ENCODE measurements at regions not wholly inside any gene's neighbourhood (a gene's known extent, or its start where the extent isn't known, plus 50 kb on each side); places are given as distances from the start of the nearest gene placed in this dataset.
"Not testable (repeated sequence)": the region's sequence is repeated elsewhere in the genome, so short reads cannot be mapped to it uniquely, and the experiment has no call there.

DNA sequence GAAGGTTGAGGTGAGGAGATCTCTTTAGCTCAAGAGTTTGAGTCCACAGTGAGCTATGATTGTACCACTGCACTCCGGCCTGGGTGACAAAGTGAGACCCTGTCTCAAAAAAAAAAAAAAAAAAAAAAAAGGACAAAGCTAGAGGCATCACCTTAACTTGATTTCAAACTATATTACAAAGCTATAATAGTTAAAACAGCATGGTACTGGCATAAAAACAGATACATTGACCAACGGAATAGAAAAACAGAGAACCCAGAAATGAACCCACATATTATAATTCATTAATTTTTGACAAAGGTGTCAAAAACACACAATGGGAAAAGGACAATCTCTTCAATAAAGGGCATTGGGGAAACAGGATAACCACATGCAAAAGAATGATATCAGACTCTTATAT, 50.8 kb upstream of the MBOAT1 start:
- DNase-seq (ENCODE audit: extremely low read depth in 1 of 2, low read depth in 1 of 2), result no peak

DNA sequence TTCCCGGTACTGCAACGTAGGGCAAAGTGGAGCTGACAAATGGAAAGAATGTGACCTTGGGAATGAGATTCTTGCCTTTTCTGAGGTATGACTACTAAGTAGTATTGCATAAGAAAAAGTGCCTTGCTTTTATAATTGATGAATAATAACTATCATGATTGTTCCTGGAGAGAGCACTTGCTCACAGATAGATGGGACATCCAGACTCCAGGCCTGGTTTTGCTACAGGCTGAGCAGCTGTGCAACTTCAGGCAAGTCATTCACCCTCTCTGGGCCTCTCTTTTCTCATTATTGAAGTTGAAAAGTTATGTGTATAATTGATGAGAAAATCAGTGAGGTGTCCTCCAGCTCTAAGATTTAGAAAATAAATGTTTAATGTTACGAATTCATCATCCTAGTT, 53.6 kb upstream of the MBOAT1 start:
- DNase-seq (ENCODE audit: extremely low read depth in 1 of 2, low read depth in 1 of 2), result no peak

DNA sequence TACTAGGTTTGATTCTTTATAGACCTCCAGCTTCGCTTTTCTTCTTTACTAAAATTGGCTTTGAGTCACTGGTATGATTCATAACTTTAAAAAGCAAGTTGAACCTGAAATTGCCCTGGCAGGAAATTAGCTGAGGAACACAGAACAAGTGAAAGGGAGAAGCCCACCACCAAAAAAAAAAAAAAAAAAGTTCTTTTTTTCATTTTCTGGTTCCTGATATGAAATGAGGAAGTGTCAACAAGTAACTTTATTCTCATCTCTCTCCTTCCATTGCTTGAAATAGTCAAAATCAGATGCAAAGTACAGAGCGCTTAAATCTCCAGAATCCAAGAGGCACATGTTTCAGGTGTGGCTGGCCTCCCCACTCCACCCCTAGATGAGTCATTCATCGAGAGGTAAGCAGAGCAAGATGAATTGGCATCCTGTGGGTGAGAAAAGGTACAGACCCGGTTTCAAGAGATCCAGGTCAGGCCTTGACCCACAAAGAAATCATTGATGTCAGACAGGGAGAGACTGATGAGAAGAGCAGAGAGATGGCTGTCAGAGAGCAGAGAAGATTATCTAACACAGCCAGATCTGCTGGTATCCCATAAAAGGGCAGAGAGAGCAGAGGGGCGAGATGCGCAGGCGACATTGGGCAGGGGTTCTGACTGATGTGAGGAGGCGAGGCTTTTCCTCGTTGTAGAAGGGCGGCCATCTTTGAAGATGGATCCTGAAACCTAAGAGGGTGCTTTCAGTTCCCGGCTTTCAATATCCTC, 54.8 kb upstream of the MBOAT1 start:
- DNase-seq (ENCODE audit: extremely low read depth in 1 of 2, low read depth in 1 of 2), result peak in 1 of 2 donors; percentile 11

DNA sequence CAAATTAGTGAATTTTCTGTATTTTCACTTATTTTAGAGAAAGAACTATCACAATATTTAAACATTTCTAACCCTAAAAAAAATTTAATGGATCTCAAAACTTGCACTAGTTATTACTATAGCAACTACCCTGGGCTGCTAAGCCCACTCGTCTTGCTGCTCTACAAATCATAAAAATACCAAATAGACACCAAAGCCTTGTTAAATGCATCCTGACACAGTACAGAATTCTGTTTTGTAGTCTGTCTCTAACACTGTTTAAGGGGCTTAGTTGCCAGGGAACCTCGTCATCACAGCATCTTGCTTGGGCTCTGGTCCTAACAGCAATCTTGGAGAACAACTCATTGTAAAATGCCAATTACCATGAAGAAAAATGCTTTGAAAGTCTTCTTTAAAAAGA, 56.9 kb upstream of the MBOAT1 start:
- DNase-seq (ENCODE audit: extremely low read depth in 1 of 2, low read depth in 1 of 2), result no peak

DNA sequence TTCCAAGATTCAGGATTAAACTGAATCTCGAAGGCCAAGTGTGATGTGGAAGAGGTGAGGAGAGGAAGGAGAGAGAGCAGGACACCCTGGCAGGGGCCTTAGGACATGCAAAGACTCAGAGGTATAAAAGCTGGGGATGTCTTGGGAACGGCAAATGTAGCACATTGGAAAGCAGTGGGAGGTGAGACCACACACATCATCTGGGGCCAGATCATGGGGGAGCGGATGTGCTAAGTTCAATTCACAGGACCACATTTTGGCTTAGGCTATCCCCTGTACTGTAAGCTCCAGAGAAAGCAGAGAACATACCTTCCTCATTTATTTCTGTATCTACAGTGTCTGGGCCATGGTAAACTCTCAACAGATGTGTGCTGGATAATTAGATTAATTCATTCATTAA, 59.5 kb upstream of the MBOAT1 start:
- no peak for DNase-seq (ENCODE audit: extremely low read depth in 1 of 2, low read depth in 1 of 2)

DNA sequence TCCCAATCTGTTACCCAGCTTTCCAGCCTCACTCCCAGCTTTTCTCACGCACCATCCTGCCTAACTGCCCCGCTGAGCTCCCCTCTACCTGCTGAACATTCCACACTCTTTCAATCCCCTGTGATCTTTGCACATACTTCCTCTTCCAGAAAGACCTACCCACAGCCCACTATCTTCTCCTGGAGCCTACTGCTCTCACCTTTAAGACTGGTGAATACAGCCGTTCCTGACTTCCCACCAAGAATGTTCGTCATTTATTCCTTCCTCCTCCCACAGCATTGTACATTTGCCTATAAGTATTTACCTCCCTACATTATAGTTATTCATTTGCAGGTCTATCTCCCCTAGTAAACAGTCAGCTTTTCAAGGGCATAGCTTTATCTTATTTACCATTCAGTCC, 61.9 kb upstream of the MBOAT1 start:
- no peak for DNase-seq (ENCODE audit: extremely low read depth in 1 of 2, low read depth in 1 of 2)

DNA sequence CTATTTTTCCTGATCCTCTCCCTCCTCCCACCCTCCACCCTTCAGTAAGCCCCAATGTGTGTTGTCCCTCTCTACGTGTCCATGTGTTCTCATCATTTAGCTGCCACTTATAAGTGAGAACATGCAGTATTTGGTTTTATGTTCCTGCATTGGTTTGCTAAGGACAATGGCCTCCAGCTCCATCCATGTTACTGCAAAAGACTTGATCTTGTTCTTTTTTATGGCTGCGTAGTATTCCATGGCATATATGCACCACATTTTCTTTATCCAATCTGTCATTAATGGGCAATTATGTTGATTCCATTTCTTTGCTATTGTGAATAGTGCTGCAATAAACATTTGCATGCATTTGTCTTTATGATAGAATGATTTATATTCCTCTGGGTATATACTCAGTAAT, 63.6 kb upstream of the MBOAT1 start:
- DNase-seq (ENCODE audit: extremely low read depth in 1 of 2, low read depth in 1 of 2), result not testable (repeated sequence)

DNA sequence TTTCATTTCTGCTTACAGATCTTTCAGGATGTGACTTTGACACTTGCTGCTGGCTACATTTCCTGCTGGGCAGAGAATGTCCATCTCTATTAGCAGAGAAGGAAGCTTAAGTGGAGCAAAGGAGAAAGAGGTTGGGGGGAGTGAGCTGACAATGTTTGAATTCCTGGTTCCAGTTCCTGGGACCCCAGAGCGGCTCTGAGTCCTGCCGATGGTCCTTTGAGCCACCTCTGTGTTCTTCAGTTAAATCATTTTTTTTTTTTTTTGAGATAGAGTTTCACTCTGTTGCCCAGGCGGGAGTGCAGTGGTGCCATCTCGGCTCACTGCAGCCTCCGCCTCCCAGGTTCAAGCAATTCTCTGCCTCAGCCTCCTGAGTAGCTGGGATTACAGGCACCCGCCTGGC, 65.5 kb upstream of the MBOAT1 start:
- DNase-seq (ENCODE audit: extremely low read depth in 1 of 2, low read depth in 1 of 2), result not testable (repeated sequence)

DNA sequence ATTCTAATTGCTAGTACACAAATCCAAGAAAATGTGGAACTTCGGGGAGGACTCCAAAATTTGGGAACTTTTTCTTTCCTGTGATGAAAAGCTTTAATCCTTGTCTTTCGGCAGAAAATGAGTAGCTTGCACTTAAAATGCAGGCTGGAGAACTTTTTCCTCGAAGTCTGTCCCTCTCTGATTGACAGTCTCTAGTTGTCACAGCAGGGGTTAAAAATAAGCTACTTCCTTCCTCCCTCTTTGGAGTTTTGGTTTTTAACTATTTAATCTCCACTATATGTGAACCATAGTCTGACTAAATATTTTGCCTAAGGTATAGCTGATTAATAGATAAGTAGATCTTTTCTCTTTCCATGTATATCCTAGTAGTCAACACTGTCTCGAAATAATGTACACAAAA, 66.8 kb upstream of the MBOAT1 start:
- DNase-seq (ENCODE audit: extremely low read depth in 1 of 2, low read depth in 1 of 2), result no peak

DNA sequence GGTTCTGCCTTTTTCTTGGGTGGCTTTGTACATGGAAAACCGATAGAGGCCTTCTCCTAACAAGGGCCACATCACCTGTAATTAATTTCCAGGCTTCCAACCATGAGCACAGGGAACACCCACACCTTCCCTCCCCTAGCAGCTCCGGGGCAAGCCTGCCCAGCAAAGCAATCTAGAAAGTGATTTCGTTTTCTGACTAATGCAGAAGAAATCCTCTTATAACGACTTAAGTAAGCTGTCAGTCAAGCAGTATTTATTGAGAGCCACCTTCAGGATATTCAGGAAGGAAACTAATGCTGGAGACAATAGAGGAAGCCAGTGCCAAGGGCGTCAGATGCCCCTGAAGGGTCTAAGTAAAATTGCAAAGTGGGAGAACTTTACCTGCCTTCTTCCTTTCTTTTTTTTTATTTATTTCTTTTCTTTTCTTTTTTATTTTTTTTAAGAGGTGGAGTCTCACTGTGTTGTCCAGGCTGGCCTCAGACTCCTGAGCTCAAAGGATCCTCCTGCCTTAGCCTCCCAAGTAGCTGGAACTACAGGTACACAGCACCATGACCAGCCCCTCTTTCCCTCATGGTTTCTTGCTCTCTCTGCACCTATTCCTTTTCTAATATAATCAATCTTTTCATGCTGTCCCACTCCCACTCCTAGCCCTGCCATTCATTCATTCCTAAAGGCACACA, 67.5 kb upstream of the MBOAT1 start:
- DNase-seq (ENCODE audit: extremely low read depth in 1 of 2, low read depth in 1 of 2), result no peak

DNA sequence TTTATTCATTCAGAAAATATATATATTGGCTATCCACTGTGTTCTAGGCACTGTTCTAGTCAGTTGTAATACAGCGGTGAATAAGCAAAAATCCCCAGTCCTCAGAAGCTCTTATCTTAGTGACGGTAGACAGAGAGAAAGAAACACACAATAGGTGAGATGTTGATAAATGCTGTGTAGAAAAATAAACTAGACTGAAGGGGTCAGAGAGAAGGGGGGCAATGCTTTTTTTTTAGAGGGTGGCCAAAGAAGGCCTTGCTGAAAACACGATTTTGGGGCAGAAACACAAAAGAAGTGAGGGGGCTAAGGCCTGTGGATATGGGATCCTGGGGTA, 68.0 kb upstream of the MBOAT1 start:
- DNase-seq (ENCODE audit: extremely low read depth in 1 of 2, low read depth in 1 of 2), result no peak

DNA sequence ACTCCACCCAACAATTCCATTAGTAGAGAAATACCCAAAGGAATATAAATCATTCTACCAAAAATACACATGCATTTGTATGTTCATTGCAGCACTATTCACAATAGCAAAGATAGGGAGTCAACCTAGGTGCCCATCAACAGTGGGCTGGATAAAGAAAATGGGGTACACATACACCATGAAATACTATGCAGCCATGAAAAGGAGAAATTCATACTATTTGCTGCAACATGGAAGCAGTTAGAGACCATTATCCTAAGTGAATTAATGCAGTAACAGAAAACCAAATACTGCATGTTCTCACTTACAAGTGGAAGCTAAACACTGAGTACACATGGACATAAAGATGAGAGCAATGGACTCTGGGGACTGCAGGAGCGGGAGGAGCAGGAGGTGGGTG, 72.4 kb upstream of the MBOAT1 start:
- DNase-seq (ENCODE audit: extremely low read depth in 1 of 2, low read depth in 1 of 2), result no peak

DNA sequence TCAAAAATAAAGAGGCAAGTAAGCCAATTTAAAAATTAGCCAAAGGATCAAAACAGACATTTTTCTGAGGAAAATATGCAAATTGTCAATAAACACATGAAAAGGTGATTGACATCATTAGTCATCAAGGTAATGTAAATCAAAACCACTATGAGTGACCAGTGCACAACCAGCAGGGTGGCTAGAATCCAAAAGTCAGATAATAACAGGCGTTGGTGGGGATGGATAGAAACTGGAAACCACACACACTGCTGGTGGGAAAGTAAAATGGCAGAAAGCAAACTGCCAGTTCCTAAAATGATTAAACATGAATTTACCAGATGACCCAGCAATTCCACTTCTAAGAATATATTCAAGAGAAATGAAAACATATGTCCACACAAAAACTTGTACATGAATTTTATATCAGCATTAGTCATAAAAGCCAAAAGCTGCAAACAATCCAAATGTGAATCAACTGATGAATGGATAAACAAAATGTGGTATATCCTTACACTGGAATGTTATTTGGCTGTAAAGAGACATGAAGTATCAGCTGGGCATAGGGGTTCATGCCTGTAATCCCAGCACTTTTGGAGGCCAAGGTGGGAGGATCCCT, 74.8 kb upstream of the MBOAT1 start:
- no peak for DNase-seq (ENCODE audit: extremely low read depth in 1 of 2, low read depth in 1 of 2)

DNA sequence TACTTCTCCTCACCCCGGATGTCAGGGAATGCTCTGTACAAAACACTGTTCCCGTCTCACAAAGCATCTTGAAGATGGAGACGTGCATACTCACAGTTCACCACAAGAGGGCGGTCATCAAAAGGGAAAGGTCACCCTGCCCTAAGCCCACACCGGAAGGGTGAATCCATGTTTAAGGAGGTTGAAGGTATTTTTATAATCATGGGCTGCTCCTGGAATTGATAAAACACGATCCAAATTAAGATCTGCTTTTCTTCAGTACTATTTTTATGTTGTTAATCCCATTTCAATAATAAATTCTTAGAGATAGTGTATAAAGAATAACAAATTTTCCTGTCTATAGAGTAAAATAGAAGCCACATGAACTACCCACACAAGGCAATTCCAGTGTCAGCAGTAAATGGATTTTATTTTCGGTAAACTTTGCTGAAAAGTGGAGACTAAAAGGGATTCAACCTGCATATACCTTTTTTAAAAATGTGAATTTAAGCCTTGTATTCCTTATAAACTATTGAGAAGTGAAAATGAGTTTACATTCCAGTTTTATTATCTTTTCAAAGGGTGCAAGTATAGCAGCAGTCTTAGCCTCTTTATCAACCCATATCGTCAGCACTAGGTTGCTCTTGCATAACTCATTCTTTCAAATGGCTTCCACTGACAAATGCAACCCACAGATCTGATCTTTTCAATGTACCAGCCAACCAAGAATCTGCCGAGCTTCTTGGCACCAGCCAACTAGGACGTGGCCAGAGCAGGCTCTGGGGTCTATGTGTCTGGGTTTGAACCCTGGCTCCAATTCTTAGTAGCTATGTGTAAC, 79.7 kb upstream of the MBOAT1 start:
- DNase-seq (ENCODE audit: extremely low read depth in 1 of 2, low read depth in 1 of 2), result peak; percentile 15 to 66

DNA sequence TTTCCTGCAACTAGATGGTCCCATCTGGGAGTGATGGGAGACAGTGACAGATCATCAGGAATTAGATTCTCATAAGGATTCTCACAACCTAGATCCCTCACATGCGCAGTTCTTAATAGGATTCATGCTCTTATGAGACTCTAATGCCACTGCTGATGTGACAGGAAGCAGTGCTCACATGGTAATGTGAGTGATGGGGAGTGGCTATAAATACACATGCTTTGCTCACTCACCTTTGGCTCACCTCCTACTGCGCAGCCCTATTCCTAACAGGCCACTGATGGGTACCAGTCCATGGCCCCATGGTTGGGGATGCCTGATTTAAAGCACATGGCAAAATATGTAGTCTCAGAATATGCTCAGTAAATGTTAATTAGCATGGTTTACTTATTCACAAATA, 80.6 kb upstream of the MBOAT1 start:
- no peak for DNase-seq (ENCODE audit: extremely low read depth in 1 of 2, low read depth in 1 of 2)

DNA sequence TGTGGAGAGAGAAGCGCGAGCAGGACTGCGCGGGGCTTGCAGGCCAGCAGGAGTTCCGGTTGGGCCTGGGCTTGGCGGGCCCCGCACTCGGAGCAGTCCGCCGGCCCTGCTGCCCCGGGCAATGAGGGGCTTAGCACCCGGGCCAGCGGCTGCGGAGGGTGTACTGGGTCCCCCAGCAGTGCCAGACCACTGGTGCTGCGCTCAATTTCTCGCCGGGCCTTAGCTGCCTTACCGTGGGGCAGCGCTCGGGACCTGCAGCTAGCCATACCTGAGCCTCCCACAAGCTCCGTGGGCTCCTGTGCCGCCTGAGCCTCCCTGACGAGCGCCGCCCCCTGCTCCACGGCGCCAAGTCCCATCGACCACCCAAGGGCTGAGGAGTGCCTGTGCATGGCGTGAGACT, 89.0 kb upstream of the MBOAT1 start:
- no peak for DNase-seq (ENCODE audit: extremely low read depth in 1 of 2, low read depth in 1 of 2)

DNA sequence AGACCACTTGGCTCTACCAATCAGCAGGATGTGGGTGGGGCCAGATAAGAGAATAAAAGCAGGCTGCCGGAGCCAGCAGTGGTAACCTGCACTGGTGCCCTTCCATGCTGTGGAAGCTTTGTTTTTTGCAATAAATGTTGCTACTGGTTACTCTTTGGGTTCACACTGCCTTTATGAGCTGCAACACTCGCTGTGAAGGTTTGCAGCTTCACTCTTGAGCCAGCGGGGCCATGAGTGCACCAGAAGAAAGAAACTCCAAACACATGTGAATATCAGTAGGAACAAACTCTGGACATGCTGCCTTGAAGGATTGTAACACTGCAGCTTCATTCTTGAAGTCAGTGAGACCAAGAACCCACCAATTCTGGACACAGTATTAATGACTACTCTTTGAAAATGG, 89.9 kb upstream of the MBOAT1 start:
- no peak for DNase-seq (ENCODE audit: extremely low read depth in 1 of 2, low read depth in 1 of 2)

DNA sequence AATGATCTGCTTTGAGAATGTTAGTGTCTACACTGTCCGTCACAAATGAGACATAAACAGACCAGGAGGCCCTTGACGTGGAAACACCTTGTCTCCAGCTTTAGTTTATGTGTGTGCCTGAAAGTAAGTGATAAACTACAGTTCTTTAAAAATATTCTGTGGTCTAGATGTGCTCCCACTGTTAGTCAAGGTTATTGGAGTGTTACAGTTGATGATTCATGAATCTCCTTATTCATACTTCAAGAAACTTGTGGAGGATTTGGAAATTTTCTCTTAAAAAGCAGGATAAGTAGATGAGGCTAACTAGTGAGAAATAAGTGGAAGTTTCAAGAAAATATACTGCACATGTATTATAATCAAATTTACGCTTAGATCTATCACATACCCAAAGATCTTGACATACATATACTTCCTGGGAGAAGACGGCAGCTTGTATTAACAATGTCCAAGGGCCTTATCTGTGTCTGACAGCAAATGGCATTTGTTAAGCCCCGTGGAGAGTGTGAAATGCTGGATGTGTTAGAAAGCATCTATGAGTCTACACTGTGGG, 90.5 kb upstream of the MBOAT1 start:
- no peak for DNase-seq (ENCODE audit: extremely low read depth in 1 of 2, low read depth in 1 of 2)

DNA sequence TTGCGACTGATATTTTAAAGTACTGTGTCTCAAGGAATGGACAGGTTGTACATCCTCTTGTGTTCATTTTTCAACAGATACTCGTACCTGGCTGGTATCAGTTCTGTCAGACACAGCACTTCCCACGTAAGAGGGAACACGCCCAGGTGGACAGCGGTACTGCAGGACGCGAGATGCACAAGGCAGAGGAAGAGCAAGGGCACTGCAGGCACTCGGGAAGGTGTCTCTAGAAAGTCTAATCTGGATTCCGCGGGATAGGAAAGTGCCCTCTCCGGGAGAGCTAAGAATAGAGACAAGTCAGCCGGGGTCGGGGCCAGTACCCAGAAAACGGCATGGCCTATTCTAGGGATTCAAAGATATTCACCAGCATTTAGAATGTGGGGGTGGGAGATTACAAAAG, 94.2 kb upstream of the MBOAT1 start:
- DNase-seq (ENCODE audit: extremely low read depth in 1 of 2, low read depth in 1 of 2), result no peak

DNA sequence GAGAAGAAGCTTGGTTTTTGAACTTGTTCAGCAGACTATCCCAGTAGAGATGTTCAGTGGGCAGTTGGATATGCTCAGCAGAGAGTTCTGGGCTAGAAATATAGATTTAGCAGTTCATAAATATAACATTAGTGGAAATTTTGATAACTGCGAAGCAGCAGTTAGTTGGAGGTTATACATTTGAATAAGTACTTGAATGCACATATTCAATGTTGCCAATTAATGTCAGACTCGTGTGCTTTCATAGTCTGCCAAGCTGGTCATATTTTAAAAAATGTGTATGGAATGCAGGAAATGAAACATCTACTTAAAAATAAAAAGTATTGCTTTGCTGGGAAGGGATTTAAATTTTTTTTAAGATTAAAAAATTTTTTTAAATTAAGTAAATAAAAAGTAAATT, 92.5 kb upstream of the E2F3 start:
- no peak for DNase-seq (ENCODE audit: extremely low read depth in 1 of 2, low read depth in 1 of 2)

DNA sequence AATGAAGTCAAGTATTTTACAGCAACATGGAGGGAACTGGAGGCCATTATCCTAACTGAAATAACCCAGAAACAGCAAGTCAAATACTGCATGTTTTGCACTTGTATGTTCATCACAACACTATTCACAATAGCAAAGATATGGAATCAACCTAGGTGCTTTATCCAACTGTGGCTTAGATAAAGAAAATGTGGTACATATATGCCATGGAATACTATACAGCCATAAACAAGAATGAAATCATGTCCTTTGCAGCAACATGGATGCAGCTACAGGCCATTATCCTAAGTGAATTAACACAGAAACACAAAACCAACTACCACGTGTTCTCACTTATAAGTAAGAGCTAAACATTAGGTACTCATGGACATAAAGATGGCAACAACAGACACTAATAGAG, 91.5 kb upstream of the E2F3 start:
- no peak for DNase-seq (ENCODE audit: extremely low read depth in 1 of 2, low read depth in 1 of 2)

Measured in stimulated activated CD8-positive, alpha-beta memory T cell treated with anti-CD3 and anti-CD28 coated beads, Interleukin-7, amount 100 ng/mL, for 48 hours (primary cell).